AG10803 (cell line): ENCODE measurements at regions not wholly inside any gene's neighbourhood (a gene's known extent, or its start where the extent isn't known, plus 50 kb on each side); places are given as distances from the start of the nearest gene placed in this dataset.

ENCODE experiments used
- DNase-seq: peaks from one replicate; pipeline ENCODE4 v3.0.0; 2010; ENCODE audit warnings: low read depth
- H3K4me3 ChIP-seq: 2 replicates; pipeline ENCODE4 v1.5.1; 2011; ENCODE audit warnings: mild to moderate bottlenecking, low read length, control low read depth
- CTCF ChIP-seq: conservative IDR thresholded peaks from 2 replicates; pipeline ENCODE4 v1.5.1; 2011; ENCODE audit warnings: mild to moderate bottlenecking, low read length, control low read depth, inconsistent platforms

- TF ChIP-seq CTCF: no peak
- no peak overlapping the region for H3K4me3 ChIP-seq
- no peak for DNase-seq
Observed at GRCh38 chr10:32156031-32156495, 99.8 kb upstream of the KIF5B start.

- TF ChIP-seq CTCF: 0 out of 2 replicates have a peak, but pooled peaks have one; percentile 6
- H3K4me3 ChIP-seq: no peak overlapping the region
- peak; percentile 25 for DNase-seq
Observed at GRCh38 chr10:32155075-32155516, 98.9 kb upstream of the KIF5B start.

GRCh38 chr10:32153931-32154330 is 97.7 kb upstream of the KIF5B start:
- DNase-seq: peak; percentile 38
- no peak for TF ChIP-seq CTCF
- H3K4me3 ChIP-seq: no peak overlapping the region

- DNase-seq: no peak
- no peak for TF ChIP-seq CTCF
- H3K4me3 ChIP-seq: no peak overlapping the region
Observed at GRCh38 chr10:32153252-32153651, 97.0 kb upstream of the KIF5B start.

GRCh38 chr10:32151871-32152270 is 95.6 kb upstream of the KIF5B start:
- DNase-seq: no peak
- TF ChIP-seq CTCF: no peak
- no peak overlapping the region for H3K4me3 ChIP-seq

GRCh38 chr10:32150532-32151101 is 94.4 kb upstream of the KIF5B start:
- no peak for DNase-seq
- no peak for TF ChIP-seq CTCF
- H3K4me3 ChIP-seq: no peak overlapping the region

GRCh38 chr10:32149252-32149955 is 93.2 kb upstream of the KIF5B start:
- DNase-seq: peak; percentile 94
- TF ChIP-seq CTCF: peak; percentile 23; the same call in 1 of the 2 replicates
- H3K4me3 ChIP-seq: no peak overlapping the region; the same call in 1 of the 2 replicates
